ENCODE measurements at regions not wholly inside any gene's neighbourhood (a gene's known extent, or its start where the extent isn't known, plus 50 kb on each side); places are given as distances from the start of the nearest gene placed in this dataset.
A peak's percentile ranks its signal among the peaks of the same experiment; 100 is the strongest.
"Not testable (repeated sequence)": the region's sequence is repeated elsewhere in the genome, so short reads cannot be mapped to it uniquely, and the experiment has no call there.

DNA sequence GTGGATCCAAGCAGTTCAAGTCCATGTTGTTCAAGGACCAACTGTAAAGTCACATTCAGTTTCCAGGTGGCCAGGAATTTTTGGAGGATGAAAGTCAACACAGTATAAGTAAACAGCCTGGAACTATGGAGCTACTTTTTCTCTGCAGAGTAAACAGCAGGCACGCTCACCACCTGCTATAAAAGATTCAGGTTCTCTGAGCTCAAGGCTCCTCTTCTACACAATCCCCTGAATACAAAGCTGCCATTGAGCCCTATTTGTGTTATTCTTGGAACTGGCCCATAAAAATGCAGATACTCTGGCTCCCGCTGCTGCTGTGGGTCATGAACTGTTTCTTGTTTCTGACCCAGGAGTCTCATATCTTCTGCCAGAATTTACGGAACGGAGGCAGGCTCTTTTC lies 56.9 kb upstream of the PRR5 start:
- H4K8ac ChIP-seq (ENCODE audit: low read depth in 2 of 2, low read length in 2 of 2), result no peak overlapping the region
- H3K9me1 ChIP-seq (ENCODE audit: insufficient read depth, low read length), result peaks cover 9% of the 10 kb centered on the region
- TF ChIP-seq CEBPB (IDR thresholded peaks at IDR 0.05; ENCODE audit: low read depth, low read length), result no peak
- TF ChIP-seq RCOR1 (IDR thresholded peaks at IDR 0.05; ENCODE audit: insufficient replicate concordance, low read length), result no peak
- H3K4me3 ChIP-seq (ENCODE audit: insufficient read depth, low read depth, low read length), result no peak overlapping the region
- DNase-seq (no peak), ATAC-seq (ENCODE audit: low read depth) (no peak)
- in situ Hi-C loops (cut with MboI; ENCODE audit: low sequenced_read_pairs) (loop anchor here (25.0 kb wide), 1 partner anchor 1258 kb away; no protein-coding TSS in a partner anchor), intact Hi-C loops (cut with micrococcal nuclease) (no loop called here), dilution Hi-C loops (cut with HindIII; ENCODE audit: low sequenced_read_pairs, unreplicated experiment) (no loop called here)
- no peak overlapping the region for H2AFZ ChIP-seq (replicated peaks; ENCODE audit: low read length, poor library complexity)
- H4K5ac ChIP-seq (ENCODE audit: low read depth, low read length), result no peak overlapping the region
- no peak overlapping the region for H3K18ac ChIP-seq (ENCODE audit: low read depth, low read length)
- H2AK5ac ChIP-seq (ENCODE audit: low read depth, low read length), result no peak overlapping the region
- H3K27ac ChIP-seq (ENCODE audit: insufficient read depth, low read length), result no peak overlapping the region
- no TSS peak for BruUV-seq (replicated peaks)
- H3K4me2 ChIP-seq (ENCODE audit: low read depth, low read length), result no peak overlapping the region
- H4K91ac ChIP-seq (ENCODE audit: insufficient read depth, low read depth, low read length), result no peak overlapping the region; the same call in 1 of the 2 replicates
- no peak overlapping the region for H2BK15ac ChIP-seq (ENCODE audit: low read depth, low read length)
- no peak overlapping the region for H3K4ac ChIP-seq (ENCODE audit: low read depth, low read length)
- H3K27me3 ChIP-seq (ENCODE audit: control insufficient read depth, insufficient read depth, low read length), result no peaks in the 10 kb centered on the region
- ChIA-PET POLR2A (ENCODE audit: unreplicated experiment) (no interaction called here), CTCF (no interaction called here)
- no peak overlapping the region for H3K9ac ChIP-seq (ENCODE audit: low read depth, low read length)
- 50% methylated on average over 1 of the region's 4 CpGs; no CpG with 5 or more reads in 1 of the 2 experiments for WGBS, 2 experiments (ENCODE audit: extremely low coverage in 2 of 2, insufficient read length in 1 of 2)
- H3K56ac ChIP-seq (ENCODE audit: extremely low read depth, insufficient read depth, low read length), result no peak overlapping the region
- H4K20me1 ChIP-seq (ENCODE audit: insufficient read depth, low read length), result no peaks in the 10 kb centered on the region
- H3K14ac ChIP-seq (replicated peaks; ENCODE audit: low read depth, low read length), result no peak overlapping the region
- H2BK20ac ChIP-seq (ENCODE audit: low read depth, low read length), result no peak overlapping the region
- no peaks in the 10 kb centered on the region for H3K9me3 ChIP-seq (ENCODE audit: control insufficient read depth, insufficient read depth, low read length)
- H3K79me1 ChIP-seq (ENCODE audit: low read depth in 1 of 2, low read length in 2 of 2), result no peaks in the 10 kb centered on the region
- H3K36me3 ChIP-seq (ENCODE audit: control insufficient read depth, insufficient read depth, low read length), result no peaks in the 10 kb centered on the region
- H2BK120ac ChIP-seq (ENCODE audit: low read depth, low read length), result no peak overlapping the region
- no peak overlapping the region for H2BK5ac ChIP-seq (ENCODE audit: low read depth, low read length, poor library complexity, severe bottlenecking)
- H3K4me1 ChIP-seq (ENCODE audit: control insufficient read depth, insufficient read depth, low read length), result peaks cover 12% of the 10 kb centered on the region
- H3K23ac ChIP-seq (ENCODE audit: low read depth, low read length), result no peak overlapping the region
- H2AK9ac ChIP-seq (replicated peaks; ENCODE audit: low read depth, low read length, poor library complexity), result no peak overlapping the region

DNA sequence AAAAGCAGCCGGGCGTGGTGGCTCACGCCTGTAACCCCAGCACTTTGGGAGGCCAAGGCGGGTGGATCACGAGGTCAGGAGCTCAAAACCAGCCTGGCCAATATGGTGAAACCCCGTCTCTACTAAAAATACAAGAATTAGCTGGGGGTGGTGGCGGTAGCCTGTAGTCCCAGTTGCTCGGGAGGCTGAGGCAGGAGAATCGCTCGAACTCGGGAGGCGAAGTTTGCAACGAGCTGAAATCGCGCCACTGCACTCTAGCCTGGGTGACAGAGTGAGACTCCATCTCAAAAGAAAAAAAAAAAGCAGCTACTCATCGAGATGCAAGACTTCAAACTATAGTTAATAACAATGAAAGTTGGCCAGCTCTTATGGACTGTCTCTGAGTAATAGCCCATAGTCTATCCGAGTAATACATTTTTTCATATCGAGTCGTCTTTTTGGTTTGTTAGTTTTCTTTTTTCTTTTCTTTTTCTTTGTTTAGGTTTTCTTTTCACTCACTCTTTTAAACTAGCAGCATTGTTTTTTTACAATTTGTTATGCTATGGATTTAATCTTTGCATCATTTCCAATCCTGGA lies 58.4 kb upstream of the PRR5 start:
- 98% methylated on average over 7 of the region's 19 CpGs; no CpG with 5 or more reads in 1 of the 2 experiments for WGBS, 2 experiments (ENCODE audit: extremely low coverage in 2 of 2, insufficient read length in 1 of 2)
- in situ Hi-C loops (cut with MboI; ENCODE audit: low sequenced_read_pairs), result loop anchor here (25.0 kb wide), 1 partner anchor 1256 kb away; no protein-coding TSS in a partner anchor
- H3K4ac ChIP-seq (ENCODE audit: low read depth, low read length); H2BK5ac ChIP-seq (ENCODE audit: low read depth, low read length, poor library complexity, severe bottlenecking); H3K36me3 ChIP-seq (ENCODE audit: control insufficient read depth, insufficient read depth, low read length); H3K56ac ChIP-seq (ENCODE audit: extremely low read depth, insufficient read depth, low read length); H4K8ac ChIP-seq (ENCODE audit: low read depth in 2 of 2, low read length in 2 of 2); H3K18ac ChIP-seq (ENCODE audit: low read depth, low read length); H4K5ac ChIP-seq (ENCODE audit: low read depth, low read length); intact Hi-C loops (cut with micrococcal nuclease); H3K23ac ChIP-seq (ENCODE audit: low read depth, low read length); BruUV-seq (replicated peaks); H2AFZ ChIP-seq (replicated peaks; ENCODE audit: low read length, poor library complexity); POLR2A ChIA-PET (ENCODE audit: unreplicated experiment); H3K79me1 ChIP-seq (ENCODE audit: low read depth in 1 of 2, low read length in 2 of 2); H3K4me2 ChIP-seq (ENCODE audit: low read depth, low read length); H2BK120ac ChIP-seq (ENCODE audit: low read depth, low read length); H4K91ac ChIP-seq (ENCODE audit: insufficient read depth, low read depth, low read length); H4K20me1 ChIP-seq (ENCODE audit: insufficient read depth, low read length); H3K27ac ChIP-seq (ENCODE audit: insufficient read depth, low read length); H3K4me1 ChIP-seq (ENCODE audit: control insufficient read depth, insufficient read depth, low read length); CTCF ChIA-PET; H3K14ac ChIP-seq (replicated peaks; ENCODE audit: low read depth, low read length); H2AK5ac ChIP-seq (ENCODE audit: low read depth, low read length); H3K9me1 ChIP-seq (ENCODE audit: insufficient read depth, low read length); H3K9ac ChIP-seq (ENCODE audit: low read depth, low read length); H2BK15ac ChIP-seq (ENCODE audit: low read depth, low read length); H2BK20ac ChIP-seq (ENCODE audit: low read depth, low read length); H2AK9ac ChIP-seq (replicated peaks; ENCODE audit: low read depth, low read length, poor library complexity); H3K9me3 ChIP-seq (ENCODE audit: control insufficient read depth, insufficient read depth, low read length); H3K4me3 ChIP-seq (ENCODE audit: insufficient read depth, low read depth, low read length); ATAC-seq (ENCODE audit: low read depth); H3K27me3 ChIP-seq (ENCODE audit: control insufficient read depth, insufficient read depth, low read length); dilution Hi-C loops (cut with HindIII; ENCODE audit: low sequenced_read_pairs, unreplicated experiment): not testable (repeated sequence)
- DNase-seq, result peak; percentile 22
